Activated naive CD4-positive, alpha-beta T cell treated with anti-CD3 and anti-CD28 coated beads, Interleukin-2, amount 10 ng/mL, durations not matched to agents 7 days and 5 days (primary cell): ENCODE measurements at regions not wholly inside any gene's neighbourhood (a gene's known extent, or its start where the extent isn't known, plus 50 kb on each side); places are given as distances from the start of the nearest gene placed in this dataset.
"Not testable (repeated sequence)": the region's sequence is repeated elsewhere in the genome, so short reads cannot be mapped to it uniquely, and the experiment has no call there.

Experiments
- CTCF ChIA-PET: fragments of 350-600 bp; sonication (Branson Sonifier 250); formaldehyde crosslinking; loops from one replicate; lab custom pipeline; 2021; ENCODE audit warnings: antibody characterized with exemption; lab: Charles Lee
- DNase-seq: peaks from one replicate; pipeline ENCODE4 v3.0.0-alpha.2; 2020
- H3K27ac Mint-ChIP-seq: one replicate; pipeline ENCODE4 v1.8.0; 2021; ENCODE audit warnings: mild to moderate bottlenecking, moderate library complexity, mixed read lengths
- H3K27me3 Mint-ChIP-seq: one replicate; pipeline ENCODE4 v1.8.0; 2021; ENCODE audit warnings: mild to moderate bottlenecking, mixed read lengths
- H3K36me3 Mint-ChIP-seq: one replicate; pipeline ENCODE4 v1.8.0; 2021; ENCODE audit warnings: mixed read lengths
- H3K4me1 Mint-ChIP-seq: one replicate; pipeline ENCODE4 v1.8.0; 2021; ENCODE audit warnings: mixed read lengths
- H3K4me3 Mint-ChIP-seq: one replicate; pipeline ENCODE4 v1.8.0; 2021; ENCODE audit warnings: mild to moderate bottlenecking, moderate library complexity, mixed read lengths
- H3K9me3 Mint-ChIP-seq: one replicate; pipeline ENCODE4 v1.8.0; 2021; ENCODE audit warnings: mixed read lengths

GRCh38 chr2:242002944-242003343 is 133.4 kb downstream of the RTP5 start:
- CTCF ChIA-PET: interaction anchor here (0.6 to 0.9 kb wide), 2 partner anchors 12 to 52 kb away, joined by 3 read pairs; no protein-coding TSS in a partner anchor

GRCh38 chr2:242004223-242004901 is 134.8 kb downstream of the RTP5 start:
- Mint-ChIP-seq H3K27me3 (peaks cover 5% of the 10 kb centered on the region), H3K4me3 (no peak overlapping the region), H3K27ac (no peak overlapping the region), H3K4me1 (peaks cover 10% of the 10 kb centered on the region), H3K36me3 (peaks cover 6% of the 10 kb centered on the region), H3K9me3 (peaks cover 23% of the 10 kb centered on the region)
- peak; percentile 5 for DNase-seq
- CTCF ChIA-PET: no interaction called here

More at GRCh38 chr2:242002944-242003343, 133.4 kb downstream of the RTP5 start:
- H3K4me1 Mint-ChIP-seq: peaks cover 10% of the 10 kb centered on the region
- no peak overlapping the region for H3K4me3 Mint-ChIP-seq
- H3K27me3 Mint-ChIP-seq: no peaks in the 10 kb centered on the region
- H3K36me3 Mint-ChIP-seq: peaks cover 4% of the 10 kb centered on the region
- no peak overlapping the region for H3K27ac Mint-ChIP-seq
- peaks cover 20% of the 10 kb centered on the region for H3K9me3 Mint-ChIP-seq
- DNase-seq: peak; percentile 25

- Mint-ChIP-seq H3K27ac (no peak overlapping the region), H3K4me1 (peaks cover 10% of the 10 kb centered on the region), H3K36me3 (peaks cover 6% of the 10 kb centered on the region), H3K9me3 (peaks cover 23% of the 10 kb centered on the region), H3K27me3 (peaks cover 5% of the 10 kb centered on the region), H3K4me3 (no peak overlapping the region)
- CTCF ChIA-PET: no interaction called here
- DNase-seq: peak; percentile 11
Measured at GRCh38 chr2:242004902-242005230, 135.3 kb downstream of the RTP5 start.

- H3K4me3 Mint-ChIP-seq, H3K36me3 Mint-ChIP-seq, H3K27me3 Mint-ChIP-seq, CTCF ChIA-PET: not testable (repeated sequence)
- H3K4me1 Mint-ChIP-seq: peaks cover 16% of the 10 kb centered on the region
- peak overlapping the region; percentile 14 for H3K27ac Mint-ChIP-seq
- peaks cover 31% of the 10 kb centered on the region for H3K9me3 Mint-ChIP-seq
- DNase-seq: peak; percentile 17
Measured at GRCh38 chr2:242006091-242006634, 136.6 kb downstream of the RTP5 start.

- DNase-seq: peak; percentile 57
- Mint-ChIP-seq H3K27me3 (peaks cover 17% of the 10 kb centered on the region), H3K27ac (peak overlapping the region; percentile 85), H3K4me1 (peaks cover 11% of the 10 kb centered on the region), H3K4me3 (peak overlapping the region; percentile 50), H3K9me3 (peaks cover 28% of the 10 kb centered on the region)
- H3K36me3 Mint-ChIP-seq, CTCF ChIA-PET: not testable (repeated sequence)
Measured at GRCh38 chr2:242008908-242009307, 139.4 kb downstream of the RTP5 start.

GRCh38 chr2:242009846-242010245 is 140.3 kb downstream of the RTP5 start:
- H3K9me3 Mint-ChIP-seq: peaks cover 26% of the 10 kb centered on the region
- H3K4me3 Mint-ChIP-seq, H3K36me3 Mint-ChIP-seq, H3K27ac Mint-ChIP-seq, CTCF ChIA-PET: not testable (repeated sequence)
- H3K27me3 Mint-ChIP-seq: peaks cover 18% of the 10 kb centered on the region
- DNase-seq: peak; percentile 17
- H3K4me1 Mint-ChIP-seq: peaks cover 11% of the 10 kb centered on the region

GRCh38 chr2:242010252-242011166 is 141.0 kb downstream of the RTP5 start:
- Mint-ChIP-seq H3K9me3 (peaks cover 21% of the 10 kb centered on the region), H3K27me3 (peaks cover 18% of the 10 kb centered on the region), H3K27ac (peak overlapping the region; percentile 16), H3K4me1 (peaks cover 16% of the 10 kb centered on the region)
- H3K36me3 Mint-ChIP-seq, H3K4me3 Mint-ChIP-seq, CTCF ChIA-PET: not testable (repeated sequence)
- DNase-seq: peak; percentile 11

GRCh38 chr2:242011167-242011513 is 141.6 kb downstream of the RTP5 start:
- peak overlapping the region; percentile 65 for H3K27ac Mint-ChIP-seq
- peak; percentile 50 for DNase-seq
- H3K4me1 Mint-ChIP-seq: peaks cover 16% of the 10 kb centered on the region
- H3K27me3 Mint-ChIP-seq: peaks cover 18% of the 10 kb centered on the region
- peaks cover 5% of the 10 kb centered on the region for H3K36me3 Mint-ChIP-seq
- peaks cover 14% of the 10 kb centered on the region for H3K9me3 Mint-ChIP-seq
- no peak overlapping the region for H3K4me3 Mint-ChIP-seq
- CTCF ChIA-PET: no interaction called here

GRCh38 chr2:242011516-242011915 is 142.0 kb downstream of the RTP5 start:
- Mint-ChIP-seq H3K36me3 (peaks cover 3% of the 10 kb centered on the region), H3K4me1 (peaks cover 16% of the 10 kb centered on the region), H3K9me3 (peaks cover 14% of the 10 kb centered on the region), H3K27ac (no peak overlapping the region), H3K4me3 (no peak overlapping the region), H3K27me3 (peaks cover 18% of the 10 kb centered on the region)
- DNase-seq: no peak
- CTCF ChIA-PET: no interaction called here

GRCh38 chr2:242011991-242012764 is 142.6 kb downstream of the RTP5 start:
- peaks cover 18% of the 10 kb centered on the region for H3K27me3 Mint-ChIP-seq
- peak; percentile 17 for DNase-seq
- H3K27ac Mint-ChIP-seq: no peak overlapping the region
- CTCF ChIA-PET: no interaction called here
- peaks cover 16% of the 10 kb centered on the region for H3K4me1 Mint-ChIP-seq
- H3K4me3 Mint-ChIP-seq: no peak overlapping the region
- peaks cover 16% of the 10 kb centered on the region for H3K9me3 Mint-ChIP-seq
- peaks cover 3% of the 10 kb centered on the region for H3K36me3 Mint-ChIP-seq

- peaks cover 16% of the 10 kb centered on the region for H3K4me1 Mint-ChIP-seq
- peaks cover 21% of the 10 kb centered on the region for H3K27me3 Mint-ChIP-seq
- H3K36me3 Mint-ChIP-seq: peaks cover 3% of the 10 kb centered on the region
- DNase-seq: peak; percentile 18
- H3K4me3 Mint-ChIP-seq: no peak overlapping the region
- H3K9me3 Mint-ChIP-seq: peaks cover 16% of the 10 kb centered on the region
- no peak overlapping the region for H3K27ac Mint-ChIP-seq
- CTCF ChIA-PET: no interaction called here
Measured at GRCh38 chr2:242012956-242013764, 143.6 kb downstream of the RTP5 start.

- H3K27ac Mint-ChIP-seq: no peak overlapping the region
Measured at GRCh38 chr2:242013771-242014170, 144.2 kb downstream of the RTP5 start.

More at GRCh38 chr2:242013771-242014170, 144.2 kb downstream of the RTP5 start:
- Mint-ChIP-seq H3K9me3 (peaks cover 16% of the 10 kb centered on the region), H3K27me3 (peaks cover 21% of the 10 kb centered on the region), H3K4me3 (no peak overlapping the region), H3K4me1 (peaks cover 16% of the 10 kb centered on the region), H3K36me3 (peaks cover 3% of the 10 kb centered on the region)
- DNase-seq: no peak
- CTCF ChIA-PET: no interaction called here
